ENCODE measurements at regions not wholly inside any gene's neighbourhood (a gene's known extent, or its start where the extent isn't known, plus 50 kb on each side); places are given as distances from the start of the nearest gene placed in this dataset.
"Not testable (repeated sequence)": the region's sequence is repeated elsewhere in the genome, so short reads cannot be mapped to it uniquely, and the experiment has no call there.

- no peak for DNase-seq
Measured at GRCh38 chr14:81584495-81584894, 50.8 kb upstream of the SEL1L start.

- peak in 1 of 2 experiments; percentile 3 for DNase-seq
Measured at GRCh38 chr14:81589381-81590065, 55.9 kb upstream of the SEL1L start.

GRCh38 chr14:81591266-81591665 lies 57.6 kb upstream of the SEL1L start:
- no peak for DNase-seq

- no peak for DNase-seq
Measured at GRCh38 chr14:81594012-81594411, 60.4 kb upstream of the SEL1L start.

- DNase-seq: no peak
Measured at GRCh38 chr14:81605660-81606059, 72.0 kb upstream of the SEL1L start.

GRCh38 chr14:81613341-81614045 lies 79.8 kb upstream of the SEL1L start:
- no peak for DNase-seq

GRCh38 chr14:81614302-81614701 lies 80.6 kb upstream of the SEL1L start:
- DNase-seq: not testable (repeated sequence)

- no peak for DNase-seq
Measured at GRCh38 chr14:81618695-81619094, 85.0 kb upstream of the SEL1L start.

GRCh38 chr14:81619816-81620215 lies 86.2 kb upstream of the SEL1L start:
- DNase-seq: no peak

GRCh38 chr14:81623771-81624396 lies 90.2 kb upstream of the SEL1L start:
- not testable (repeated sequence) for DNase-seq

GRCh38 chr14:81625343-81625742 lies 91.7 kb upstream of the SEL1L start:
- no peak for DNase-seq

GRCh38 chr14:81632157-81632556 lies 98.5 kb upstream of the SEL1L start:
- DNase-seq: no peak

GRCh38 chr14:81633496-81633895 lies 99.8 kb upstream of the SEL1L start:
- no peak for DNase-seq

- no peak for DNase-seq
Measured at GRCh38 chr14:81637639-81638038, 104.0 kb upstream of the SEL1L start.

- no peak for DNase-seq
Measured at GRCh38 chr14:81638656-81639280, 105.1 kb upstream of the SEL1L start.

- no peak for DNase-seq
Measured at GRCh38 chr14:81653626-81654025, 120.0 kb upstream of the SEL1L start.

- DNase-seq: no peak
Measured at GRCh38 chr14:81655423-81656314, 122.0 kb upstream of the SEL1L start.

GRCh38 chr14:81656811-81657210 lies 123.2 kb upstream of the SEL1L start:
- no peak for DNase-seq

- no peak for DNase-seq
Measured at GRCh38 chr14:81662066-81662465, 128.4 kb upstream of the SEL1L start.

- DNase-seq: no peak
Measured at GRCh38 chr14:81662570-81663197, 129.0 kb upstream of the SEL1L start.

- no peak for DNase-seq
Measured at GRCh38 chr14:81668626-81669274, 135.1 kb upstream of the SEL1L start.

- DNase-seq: no peak
Measured at GRCh38 chr14:81669308-81669707, 135.7 kb upstream of the SEL1L start.
